OCI-LY7 (cell line): ENCODE measurements at regions not wholly inside any gene's neighbourhood (a gene's known extent, or its start where the extent isn't known, plus 50 kb on each side); places are given as distances from the start of the nearest gene placed in this dataset.

ENCODE experiments used
- BruUV-seq: library from RNA; stranded (reverse); fragments of 400-500 nt; replicated peaks from 2 replicates; lab custom pipeline; 2021; lab: Mats Ljungman, UMichigan
- CTCF ChIA-PET: fragments of 300-600 bp; sonication (Branson Sonifier 250); formaldehyde crosslinking; loops from one replicate; lab custom pipeline; 2022; ENCODE audit warnings: antibody characterized with exemption; ENCODE audit not compliant: unreplicated experiment; lab: Charles Lee
- POLR2A ChIA-PET: fragments of 300-600 bp; sonication (Branson Sonifier 250); formaldehyde crosslinking; loops from one replicate; lab custom pipeline; 2022; ENCODE audit warnings: antibody characterized with exemption; lab: Charles Lee
- DNase-seq: peaks from one replicate; pipeline ENCODE4 v3.0.0-alpha.2; 2015; ENCODE audit warnings: low spot score
- H2AFZ ChIP-seq: fragments of 200-600 bp; sonication (generic), shearing (Covaris generic); 2 replicates; pipeline ENCODE4 v1.6.1; 2014; ENCODE audit warnings: mild to moderate bottlenecking, antibody characterized with exemption, low read length, moderate library complexity
- H3K27ac ChIP-seq: fragments of 200-600 bp; sonication (generic); 2 replicates; pipeline ENCODE4 v1.5.1; 2014; ENCODE audit warnings: mixed run types, low read depth, mild to moderate bottlenecking, moderate library complexity, low read length, inconsistent platforms; ENCODE audit not compliant: poor library complexity, severe bottlenecking
- H3K36me3 ChIP-seq: fragments of 200-600 bp; sonication (generic); 2 replicates; pipeline ENCODE4 v1.6.1; 2014; ENCODE audit warnings: mild to moderate bottlenecking, antibody characterized with exemption, low read length, moderate library complexity, mixed read lengths; ENCODE audit not compliant: insufficient read depth
- H3K4me1 ChIP-seq: fragments of 200-600 bp; sonication (generic); 2 replicates; pipeline ENCODE4 v1.5.1; 2014; ENCODE audit warnings: mild to moderate bottlenecking, low read length; ENCODE audit not compliant: insufficient read depth, poor library complexity, severe bottlenecking
- H3K4me2 ChIP-seq: fragments of 200-600 bp; sonication (generic); 2 replicates; pipeline ENCODE4 v1.6.1; 2014; ENCODE audit warnings: mild to moderate bottlenecking, low read length
- H3K4me3 ChIP-seq: fragments of 200-600 bp; sonication (generic); 2 replicates; pipeline ENCODE4 v1.5.1; 2014; ENCODE audit warnings: mild to moderate bottlenecking, low read depth, low read length; ENCODE audit not compliant: poor library complexity, severe bottlenecking
- H3K79me2 ChIP-seq: fragments of 200-600 bp; sonication (generic); 2 replicates; pipeline ENCODE4 v1.6.1; 2016; ENCODE audit warnings: low read depth, mild to moderate bottlenecking, low read length, moderate library complexity, mixed read lengths; ENCODE audit not compliant: insufficient read depth
- H3K9me2 ChIP-seq: fragments of 200-600 bp; sonication (generic); 2 replicates; pipeline ENCODE4 v1.6.1; 2016; ENCODE audit warnings: mild to moderate bottlenecking, low read length, mixed read lengths; ENCODE audit not compliant: insufficient read depth
- H3K9me3 ChIP-seq: fragments of 200-600 bp; sonication (generic); 2 replicates; pipeline ENCODE4 v1.6.1; 2014; ENCODE audit warnings: mild to moderate bottlenecking, mixed run types, low read length, mixed read lengths
- H4K20me1 ChIP-seq: fragments of 200-600 bp; sonication (generic); 2 replicates; pipeline ENCODE4 v1.6.1; 2014; ENCODE audit warnings: mild to moderate bottlenecking, antibody characterized with exemption, low read length, moderate library complexity, mixed read lengths; ENCODE audit not compliant: insufficient read depth
- EZH2phosphoT487 ChIP-seq: fragments of 200-600 bp; sonication (generic); IDR thresholded peaks from 2 replicates; pipeline ENCODE4 v1.6.1; 2018; ENCODE audit warnings: low read depth, borderline replicate concordance, mild to moderate bottlenecking, mixed run types, antibody characterized with exemption, low read length, moderate library complexity, mixed read lengths
- intact Hi-C: fragments of 100-400 bp; cut with micrococcal nuclease; formaldehyde crosslinking; loops from one replicate; pipeline ENCODE4 v1.10.0; 2022; ENCODE audit not compliant: unreplicated experiment
- TF ChIP-seq, protein P1 (sequence below): fragments of 200-600 bp; sonication (generic); conservative IDR thresholded peaks from 2 replicates; pipeline ENCODE4 v1.5.1; 2014; ENCODE audit warnings: mild to moderate bottlenecking, antibody characterized with exemption, low read length, moderate library complexity, mixed read lengths

DNA sequence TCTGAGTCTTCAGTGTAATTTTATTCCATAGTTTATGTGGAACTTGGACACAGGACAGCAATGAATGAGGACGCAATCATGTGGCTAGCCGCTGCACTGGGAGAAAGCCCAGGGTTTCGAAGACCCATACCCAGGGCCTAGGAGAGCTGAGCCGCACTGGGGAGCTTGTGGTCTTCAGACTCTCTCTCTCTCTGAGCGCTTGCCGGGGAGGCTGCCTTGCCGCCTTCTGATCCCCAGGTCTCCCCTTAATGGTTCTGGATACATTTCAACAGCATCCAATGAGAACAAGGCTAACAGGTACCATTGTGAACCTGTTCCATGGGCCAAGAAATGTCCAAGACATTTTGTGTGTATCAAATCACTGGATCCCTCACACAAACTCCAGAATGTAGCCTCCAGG lies 383.4 kb downstream of the ICE1 start:
- H3K79me2 ChIP-seq: no peaks in the 10 kb centered on the region
- H3K4me2 ChIP-seq: no peak overlapping the region
- DNase-seq: no peak
- CTCF ChIA-PET: no interaction called here
- POLR2A ChIA-PET: no interaction called here
- no peaks in the 10 kb centered on the region for H3K4me1 ChIP-seq
- no peak overlapping the region for H3K4me3 ChIP-seq
- no peaks in the 10 kb centered on the region for H3K9me2 ChIP-seq
- BruUV-seq: no TSS peak
- no peak overlapping the region for H3K27ac ChIP-seq
- intact Hi-C loops: no loop called here
- H2AFZ ChIP-seq: no peak overlapping the region
- no peaks in the 10 kb centered on the region for H3K9me3 ChIP-seq
- no peaks in the 10 kb centered on the region for H3K36me3 ChIP-seq
- no peaks in the 10 kb centered on the region for H4K20me1 ChIP-seq
- no peak for TF ChIP-seq EZH2phosphoT487
- TF ChIP-seq, protein P1, sequence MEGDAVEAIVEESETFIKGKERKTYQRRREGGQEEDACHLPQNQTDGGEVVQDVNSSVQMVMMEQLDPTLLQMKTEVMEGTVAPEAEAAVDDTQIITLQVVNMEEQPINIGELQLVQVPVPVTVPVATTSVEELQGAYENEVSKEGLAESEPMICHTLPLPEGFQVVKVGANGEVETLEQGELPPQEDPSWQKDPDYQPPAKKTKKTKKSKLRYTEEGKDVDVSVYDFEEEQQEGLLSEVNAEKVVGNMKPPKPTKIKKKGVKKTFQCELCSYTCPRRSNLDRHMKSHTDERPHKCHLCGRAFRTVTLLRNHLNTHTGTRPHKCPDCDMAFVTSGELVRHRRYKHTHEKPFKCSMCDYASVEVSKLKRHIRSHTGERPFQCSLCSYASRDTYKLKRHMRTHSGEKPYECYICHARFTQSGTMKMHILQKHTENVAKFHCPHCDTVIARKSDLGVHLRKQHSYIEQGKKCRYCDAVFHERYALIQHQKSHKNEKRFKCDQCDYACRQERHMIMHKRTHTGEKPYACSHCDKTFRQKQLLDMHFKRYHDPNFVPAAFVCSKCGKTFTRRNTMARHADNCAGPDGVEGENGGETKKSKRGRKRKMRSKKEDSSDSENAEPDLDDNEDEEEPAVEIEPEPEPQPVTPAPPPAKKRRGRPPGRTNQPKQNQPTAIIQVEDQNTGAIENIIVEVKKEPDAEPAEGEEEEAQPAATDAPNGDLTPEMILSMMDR: no peak

DNA sequence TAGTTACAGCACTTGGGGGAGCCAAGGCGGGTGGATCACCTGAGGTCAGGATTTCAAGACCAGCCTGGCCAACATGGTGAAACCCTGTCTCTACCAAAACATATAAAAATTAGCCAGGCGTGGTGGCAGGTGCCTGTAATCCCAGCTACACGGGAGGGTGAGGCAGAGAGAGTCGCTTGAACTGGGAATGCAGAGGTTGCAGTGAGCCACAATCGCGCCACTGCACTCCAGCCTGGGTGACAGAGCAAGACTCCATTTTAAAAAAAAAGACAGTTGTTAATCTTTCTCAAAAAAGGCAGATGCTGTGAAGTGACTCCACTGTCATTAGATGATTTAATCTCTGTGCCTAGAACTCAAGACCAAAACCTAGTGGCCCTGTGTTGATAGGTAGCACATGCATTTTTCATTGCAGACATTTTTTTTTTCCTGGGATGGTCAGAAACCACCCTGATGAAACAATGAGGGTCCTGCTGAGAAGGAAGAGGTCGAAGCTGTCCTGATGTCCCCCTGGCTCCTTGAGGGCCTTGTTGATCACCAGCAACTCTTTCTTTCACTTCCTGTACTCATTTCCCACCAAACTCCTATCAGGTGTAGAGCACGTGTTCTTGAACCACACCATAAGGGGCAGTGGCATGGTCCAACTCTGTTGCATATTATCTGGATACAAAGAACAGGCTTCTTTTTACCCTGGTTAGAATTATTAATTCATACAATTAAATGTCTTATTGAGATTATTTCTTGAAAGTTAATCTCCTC lies 382.2 kb downstream of the ICE1 start:
- Histone ChIP-seq H3K4me1 (no peaks in the 10 kb centered on the region), H3K9me3 (no peaks in the 10 kb centered on the region), H2AFZ (no peak overlapping the region), H3K4me3 (no peak overlapping the region), H3K36me3 (no peaks in the 10 kb centered on the region), H3K4me2 (no peak overlapping the region), H3K27ac (no peak overlapping the region), H3K79me2 (no peaks in the 10 kb centered on the region), H3K9me2 (no peaks in the 10 kb centered on the region), H4K20me1 (no peaks in the 10 kb centered on the region)
- ChIA-PET POLR2A (interaction anchor here (0.6 kb wide), 1 partner anchor 222 kb away, joined by 3 read pairs; no protein-coding TSS in a partner anchor), CTCF (no interaction called here)
- TF ChIP-seq EZH2phosphoT487: no peak
- TF ChIP-seq, protein P1: no peak
- BruUV-seq: no TSS peak
- no peak for DNase-seq
- intact Hi-C loops: no loop called here
